K562 (cell line): ENCODE measurements at regions not wholly inside any gene's neighbourhood (a gene's known extent, or its start where the extent isn't known, plus 50 kb on each side); places are given as distances from the start of the nearest gene placed in this dataset.

ENCODE experiments used
- ATAC-seq: fragments of 200-7000 bp; cut with Tn5 transposase; 3 replicates; pipeline ENCODE4 v1.9.1; 2020; ENCODE audit warnings: moderate library complexity
- BruUV-seq: library from RNA; stranded (reverse); fragments of 400-500 nt; replicated peaks from 2 replicates; lab custom pipeline; 2021; lab: Mats Ljungman, UMichigan
- CTCF ChIA-PET: fragments of 300-600 bp; formaldehyde crosslinking; extraction: SDS; loops from one replicate; lab custom pipeline; 2021; ENCODE audit warnings: low intra/inter-chr PET ratio; lab: Yijun Ruan, JAX
- POLR2A ChIA-PET: fragments of 300-600, 350-650 bp; sonication (Branson Sonifier 250); formaldehyde crosslinking; extraction: SDS; loops from one replicate; lab custom pipeline; 2021; ENCODE audit warnings: antibody characterized with exemption, inconsistent platforms; lab: Yijun Ruan, JAX
- DNase-seq, 4 experiments: peaks; one replicate each; pipeline versions ENCODE4 v3.0.0 to v3.0.0-alpha.2; 2011 to 2018; ENCODE audit warnings: low spot score in 3 of 4, mixed read lengths in 3 of 4; ENCODE audit errors: extremely low read depth in 1 of 4
- FAIRE-seq: peaks from 2 replicates; lab custom pipeline; 2011; peaks lifted over from hg19 to GRCh38; lab: Jason Lieb, UNC
- H2AFZ ChIP-seq: 2 replicates; pipeline ENCODE4 v1.6.0; 2011; ENCODE audit warnings: low read depth, low read length, control low read depth, inconsistent platforms
- H3K27ac ChIP-seq: fragments of 200-600 bp; 3 replicates; pipeline ENCODE4 v1.8.0; 2011; ENCODE audit warnings: low read depth, mild to moderate bottlenecking, control low read depth, inconsistent platforms, low read length, moderate library complexity, mixed read lengths; ENCODE audit errors: extremely low read depth
- H3K27me3 ChIP-seq, 2 experiments: fragments of 300-600 bp in 1 of 2; 2 replicates in 1 of 2; 3 replicates in 1 of 2; pipeline versions ENCODE4 v1.6.0 to v1.8.0; 2011; ENCODE audit warnings: inconsistent platforms in 2 of 2, low read length in 2 of 2, mild to moderate bottlenecking in 1 of 2, mixed read lengths in 1 of 2, moderate library complexity in 1 of 2; ENCODE audit not compliant: control insufficient read depth in 2 of 2, insufficient read depth in 2 of 2
- H3K36me3 ChIP-seq: fragments of 300-600 bp; 3 replicates; pipeline ENCODE4 v1.8.0; 2011; ENCODE audit warnings: mild to moderate bottlenecking, low read length, inconsistent platforms; ENCODE audit not compliant: control insufficient read depth, insufficient read depth
- H3K4me1 ChIP-seq, 2 experiments: fragments of 200-600 bp in 1 of 2; replicated peaks in 1 of 2; 2 replicates in 1 of 2; 3 replicates in 1 of 2; pipeline versions ENCODE4 v1.5.1 to v1.8.0; 2011; ENCODE audit warnings: inconsistent platforms in 2 of 2, low read length in 2 of 2, mild to moderate bottlenecking in 1 of 2, mixed read lengths in 1 of 2, moderate library complexity in 1 of 2; ENCODE audit not compliant: control insufficient read depth in 2 of 2, insufficient read depth in 2 of 2
- H3K4me2 ChIP-seq: 2 replicates; pipeline ENCODE4 v1.6.1; 2011; ENCODE audit warnings: low read length, control low read depth, inconsistent platforms, mixed read lengths; ENCODE audit not compliant: insufficient read depth
- H3K4me3 ChIP-seq: fragments of 200-600 bp; sonication (generic), shearing (Covaris generic); 2 replicates; pipeline ENCODE4 v1.5.1; 2016; ENCODE audit warnings: control low read depth, inconsistent platforms
- H3K79me2 ChIP-seq: fragments of 200-600 bp; 3 replicates; pipeline ENCODE4 v1.8.0; 2011; ENCODE audit warnings: low read length, inconsistent platforms; ENCODE audit not compliant: control insufficient read depth, insufficient read depth
- H3K9ac ChIP-seq, 2 experiments: 2 replicates each; pipeline versions ENCODE4 v1.6.0 to v1.6.1; 2011; ENCODE audit warnings: low read depth in 2 of 2, low read length in 2 of 2, control low read depth in 1 of 2, inconsistent platforms in 1 of 2, mild to moderate bottlenecking in 1 of 2, mixed read lengths in 1 of 2; ENCODE audit not compliant: insufficient read depth in 1 of 2
- H3K9me1 ChIP-seq: one replicate; pipeline ENCODE4 v1.6.0; 2011; ENCODE audit warnings: inconsistent platforms, mild to moderate bottlenecking, low read length, moderate library complexity; ENCODE audit not compliant: control insufficient read depth, insufficient read depth
- H3K9me3 ChIP-seq: replicated peaks from 2 replicates; pipeline ENCODE4 v1.5.1; 2011; ENCODE audit warnings: low read depth, low read length, inconsistent platforms; ENCODE audit not compliant: control insufficient read depth, insufficient read depth
- H4K20me1 ChIP-seq: replicated peaks from 2 replicates; pipeline ENCODE4 v1.6.1; 2011; ENCODE audit warnings: low read length, inconsistent platforms, mixed read lengths; ENCODE audit not compliant: control insufficient read depth, insufficient read depth
- BRF1 ChIP-seq: IDR thresholded peaks from 3 replicates; pipeline ENCODE4 v1.6.1; 2011; ENCODE audit warnings: borderline replicate concordance, mild to moderate bottlenecking; ENCODE audit not compliant: insufficient read length; ENCODE audit errors: extremely low read depth
- CEBPG ChIP-seq, 3 experiments: fragments of 200-800 bp in 1 of 3; sonication (Bioruptor generic) in 1 of 3; sonication (generic) in 1 of 3; formaldehyde crosslinking in 1 of 3; IDR thresholded peaks in 2 of 3; conservative IDR thresholded peaks in 1 of 3; 2 replicates each; pipeline versions ENCODE4 v1.6.1 to v1.8.0; 2016 to 2022; ENCODE audit warnings: missing compliant biosample characterization in 2 of 3, missing genetic modification characterization in 2 of 3, mild to moderate bottlenecking in 1 of 3, missing genetic modification reagents in 1 of 3
- JUNB ChIP-seq: fragments of 450-650 bp; formaldehyde crosslinking; conservative IDR thresholded peaks from 2 replicates; pipeline ENCODE4 v1.4.0; 2020; ENCODE audit warnings: mild to moderate bottlenecking
- STAT5B ChIP-seq: fragments of 250-450 bp; sonication (Bioruptor Pico); IDR thresholded peaks from 2 replicates; pipeline ENCODE4 v1.8.0; 2021; ENCODE audit warnings: mild to moderate bottlenecking, inconsistent platforms
- ZC3H4 ChIP-seq: sonication (generic); formaldehyde crosslinking; IDR thresholded peaks from 2 replicates; pipeline ENCODE4 v1.9.0; 2021; ENCODE audit warnings: missing genetic modification reagents, borderline replicate concordance
- ZNF174 ChIP-seq: fragments of 250-450 bp; sonication (Bioruptor Pico); IDR thresholded peaks from 2 replicates; pipeline ENCODE4 v1.4.0; 2020; ENCODE audit warnings: mild to moderate bottlenecking
- ZNF217 ChIP-seq: sonication (generic); formaldehyde crosslinking; IDR thresholded peaks from 2 replicates; pipeline ENCODE4 v1.8.0; 2022; ENCODE audit warnings: mild to moderate bottlenecking, missing genetic modification reagents
- ZNF274 ChIP-seq: IDR thresholded peaks from 2 replicates; pipeline ENCODE4 v1.6.1; 2011; ENCODE audit warnings: low read depth, mild to moderate bottlenecking, low read length, moderate library complexity, borderline replicate concordance
- ZNF507 ChIP-seq: conservative IDR thresholded peaks from 2 replicates; pipeline ENCODE4 v1.6.1; 2017; ENCODE audit warnings: missing genetic modification characterization, missing compliant biosample characterization
- ZNF778 ChIP-seq: fragments of 450-650 bp; formaldehyde crosslinking; IDR thresholded peaks from 2 replicates; pipeline ENCODE4 v1.4.0; 2020; ENCODE audit warnings: mild to moderate bottlenecking, moderate library complexity
- WGBS: fragments of 100-300 bp; shearing (Covaris generic); methylation state at CpG from one replicate; pipeline ENCODE4 v1.1.6; 2016; ENCODE audit warnings: low coverage, mixed read lengths; ENCODE audit not compliant: insufficient coverage; ENCODE audit errors: missing lambda C conversion rate; 5-methylcytosine and 5-hydroxymethylcytosine counted together
- in situ Hi-C: fragments of 300-500 bp; cut with MboI; formaldehyde crosslinking; loops from 4 replicates; pipeline ENCODE4 v1.15.0; 2018; ENCODE audit warnings: inconsistent platforms, mixed read lengths
- intact Hi-C: fragments of 100-400 bp; cut with micrococcal nuclease; formaldehyde crosslinking; loops from 2 replicates; pipeline ENCODE4 v1.14.2; 2022
- TF ChIP-seq, protein P1 (sequence below), 2 experiments: fragments of 450-650 bp; conservative IDR thresholded peaks; 2 replicates each; pipeline ENCODE4 v1.6.1; 2017; ENCODE audit warnings: mild to moderate bottlenecking in 2 of 2, moderate library complexity in 2 of 2
- TF ChIP-seq, protein P2 (sequence below): fragments of 450-650 bp; IDR thresholded peaks from 2 replicates; pipeline ENCODE4 v1.6.1; 2018; ENCODE audit warnings: mild to moderate bottlenecking, low read depth; ENCODE audit not compliant: partially characterized antibody
- TF ChIP-seq, protein P3 (sequence below): IDR thresholded peaks from 2 replicates; pipeline ENCODE4 v1.6.1; 2011; ENCODE audit warnings: borderline replicate concordance, low read depth, mild to moderate bottlenecking, moderate library complexity, low read length; ENCODE audit not compliant: insufficient read depth, poor library complexity, severe bottlenecking

DNA sequence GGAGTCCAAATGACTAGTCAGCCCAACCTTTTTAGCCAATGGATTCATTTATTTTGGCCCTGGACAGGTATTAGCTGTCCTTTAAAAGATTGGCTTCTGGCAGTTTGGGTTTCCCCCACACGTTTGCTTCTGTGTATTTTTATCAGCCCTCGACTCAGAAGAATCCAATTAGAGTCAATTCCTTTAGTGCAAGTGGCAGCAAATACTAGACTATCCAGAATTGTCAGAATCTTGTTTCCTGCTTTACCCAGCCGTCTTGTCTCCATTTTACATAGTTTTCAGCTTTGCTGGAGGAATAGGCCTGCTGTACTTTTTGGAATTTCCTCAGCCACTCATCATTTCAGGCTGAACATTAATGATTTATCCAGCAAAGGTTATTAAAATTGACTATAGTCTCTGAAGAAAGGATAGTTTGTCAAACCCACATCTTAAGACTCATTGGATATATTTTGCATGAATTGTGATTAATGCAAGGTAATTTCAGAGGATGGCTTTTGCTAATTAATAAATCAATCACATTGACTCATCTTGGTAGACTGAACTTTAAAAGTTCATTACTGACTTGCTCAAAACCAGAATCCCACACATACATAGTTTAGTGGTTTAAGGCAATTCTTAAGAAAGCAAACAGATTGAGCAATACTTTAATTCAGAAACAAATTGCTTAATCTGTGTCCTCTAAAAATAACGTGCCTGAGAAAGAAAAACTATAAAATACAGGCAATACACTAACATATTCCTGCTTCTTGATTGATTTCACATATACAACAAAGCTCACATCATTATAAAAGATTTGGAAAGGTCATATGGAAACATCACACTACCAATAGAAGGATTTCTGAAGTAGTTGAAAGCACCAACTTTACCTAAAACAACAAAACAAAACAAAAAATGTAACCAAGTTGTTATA is 62.9 kb upstream of the ZNF217 start:
- Histone ChIP-seq H3K4me3 (no peak overlapping the region), H3K79me2 (no peaks in the 10 kb centered on the region), H3K36me3 (no peaks in the 10 kb centered on the region), H3K4me2 (no peak overlapping the region), H4K20me1 (no peaks in the 10 kb centered on the region), H3K4me1 (peaks cover 7 to 36% of the 10 kb centered on the region in 2 experiments), H3K27me3 (no peaks in the 10 kb centered on the region), H3K27ac (no peak overlapping the region; the same call in 2 of the 3 replicates), H3K9me1 (no peaks in the 10 kb centered on the region), H3K9ac (no peak overlapping the region), H3K9me3 (no peaks in the 10 kb centered on the region), H2AFZ (peak overlapping the region; percentile 96)
- in situ Hi-C loops, result no loop called here
- FAIRE-seq (no peak), DNase-seq (no peak), ATAC-seq (no peak; the same call in 2 of the 3 replicates)
- intact Hi-C loops, result loop anchor here (5.0 kb wide), 1 partner anchor 49 kb away; no protein-coding TSS in a partner anchor
- no TSS peak for BruUV-seq
- CTCF ChIA-PET, result no interaction called here
- POLR2A ChIA-PET, result interaction anchor here (1.0 kb wide), 1 partner anchor 14 kb away, joined by 4 read pairs; no protein-coding TSS in a partner anchor
- WGBS, result 10% methylated on average over 4 of the region's 4 CpGs
- TF ChIP-seq ZC3H4 (no peak), CEBPG (CRISPR knock-in tag; IDR thresholded peaks at IDR 0.05) (no peak), CEBPG (tag; conservative IDR thresholded peaks at IDR 0.05 in 1 of 2, IDR thresholded peaks at IDR 0.05 in 1 of 2) (peak; percentile 75 to 95), ZNF174 (CRISPR knock-in tag) (no peak), BRF1 (no peak), STAT5B (CRISPR knock-in tag) (no peak), ZNF507 (tag) (no peak), ZNF778 (no peak), JUNB (CRISPR knock-in tag) (no peak), ZNF217 (CRISPR knock-in tag) (no peak), ZNF274 (no peak)
- TF ChIP-seq, protein P1, sequence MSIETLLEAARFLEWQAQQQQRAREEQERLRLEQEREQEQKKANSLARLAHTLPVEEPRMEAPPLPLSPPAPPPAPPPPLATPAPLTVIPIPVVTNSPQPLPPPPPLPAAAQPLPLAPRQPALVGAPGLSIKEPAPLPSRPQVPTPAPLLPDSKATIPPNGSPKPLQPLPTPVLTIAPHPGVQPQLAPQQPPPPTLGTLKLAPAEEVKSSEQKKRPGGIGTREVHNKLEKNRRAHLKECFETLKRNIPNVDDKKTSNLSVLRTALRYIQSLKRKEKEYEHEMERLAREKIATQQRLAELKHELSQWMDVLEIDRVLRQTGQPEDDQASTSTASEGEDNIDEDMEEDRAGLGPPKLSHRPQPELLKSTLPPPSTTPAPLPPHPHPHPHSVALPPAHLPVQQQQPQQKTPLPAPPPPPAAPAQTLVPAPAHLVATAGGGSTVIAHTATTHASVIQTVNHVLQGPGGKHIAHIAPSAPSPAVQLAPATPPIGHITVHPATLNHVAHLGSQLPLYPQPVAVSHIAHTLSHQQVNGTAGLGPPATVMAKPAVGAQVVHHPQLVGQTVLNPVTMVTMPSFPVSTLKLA (conservative IDR thresholded peaks at IDR 0.05), result no peak
- TF ChIP-seq, protein P2, sequence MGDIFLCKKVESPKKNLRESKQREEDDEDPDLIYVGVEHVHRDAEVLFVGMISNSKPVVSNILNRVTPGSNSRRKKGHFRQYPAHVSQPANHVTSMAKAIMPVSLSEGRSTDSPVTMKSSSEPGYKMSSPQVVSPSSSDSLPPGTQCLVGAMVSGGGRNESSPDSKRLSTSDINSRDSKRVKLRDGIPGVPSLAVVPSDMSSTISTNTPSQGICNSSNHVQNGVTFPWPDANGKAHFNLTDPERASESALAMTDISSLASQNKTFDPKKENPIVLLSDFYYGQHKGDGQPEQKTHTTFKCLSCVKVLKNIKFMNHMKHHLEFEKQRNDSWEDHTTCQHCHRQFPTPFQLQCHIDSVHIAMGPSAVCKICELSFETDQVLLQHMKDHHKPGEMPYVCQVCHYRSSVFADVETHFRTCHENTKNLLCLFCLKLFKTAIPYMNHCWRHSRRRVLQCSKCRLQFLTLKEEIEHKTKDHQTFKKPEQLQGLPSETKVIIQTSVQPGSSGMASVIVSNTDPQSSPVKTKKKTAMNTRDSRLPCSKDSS, result no peak
- TF ChIP-seq, protein P3, sequence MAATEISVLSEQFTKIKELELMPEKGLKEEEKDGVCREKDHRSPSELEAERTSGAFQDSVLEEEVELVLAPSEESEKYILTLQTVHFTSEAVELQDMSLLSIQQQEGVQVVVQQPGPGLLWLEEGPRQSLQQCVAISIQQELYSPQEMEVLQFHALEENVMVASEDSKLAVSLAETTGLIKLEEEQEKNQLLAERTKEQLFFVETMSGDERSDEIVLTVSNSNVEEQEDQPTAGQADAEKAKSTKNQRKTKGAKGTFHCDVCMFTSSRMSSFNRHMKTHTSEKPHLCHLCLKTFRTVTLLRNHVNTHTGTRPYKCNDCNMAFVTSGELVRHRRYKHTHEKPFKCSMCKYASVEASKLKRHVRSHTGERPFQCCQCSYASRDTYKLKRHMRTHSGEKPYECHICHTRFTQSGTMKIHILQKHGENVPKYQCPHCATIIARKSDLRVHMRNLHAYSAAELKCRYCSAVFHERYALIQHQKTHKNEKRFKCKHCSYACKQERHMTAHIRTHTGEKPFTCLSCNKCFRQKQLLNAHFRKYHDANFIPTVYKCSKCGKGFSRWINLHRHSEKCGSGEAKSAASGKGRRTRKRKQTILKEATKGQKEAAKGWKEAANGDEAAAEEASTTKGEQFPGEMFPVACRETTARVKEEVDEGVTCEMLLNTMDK, result no peak
